B cell (primary cell): ENCODE measurements at regions not wholly inside any gene's neighbourhood (a gene's known extent, or its start where the extent isn't known, plus 50 kb on each side); places are given as distances from the start of the nearest gene placed in this dataset.

Source experiments
- ATAC-seq: fragments of 200-7000 bp; cut with Tn5 transposase; one replicate; pipeline ENCODE4 v1.10.0; 2021; ENCODE audit warnings: low read depth, mild to moderate bottlenecking, moderate number of reproducible peaks, moderate library complexity
- CTCF ChIA-PET: fragments of 350-600 bp; sonication (Branson Sonifier 250); formaldehyde crosslinking; loops from one replicate; lab custom pipeline; 2021; ENCODE audit warnings: antibody characterized with exemption, inconsistent platforms; lab: Charles Lee
- POLR2A ChIA-PET: fragments of 350-600 bp; sonication (Branson Sonifier 250); formaldehyde crosslinking; loops from one replicate; lab custom pipeline; 2021; ENCODE audit warnings: antibody characterized with exemption; lab: Charles Lee
- DNase-seq: peaks from one replicate; pipeline ENCODE4 v3.0.0; 2013
- H2AFZ ChIP-seq: 2 replicates; pipeline ENCODE4 v1.6.1; 2012; ENCODE audit warnings: mild to moderate bottlenecking, low read depth, low read length; ENCODE audit not compliant: insufficient read depth, poor library complexity, severe bottlenecking
- H3K27ac ChIP-seq, 2 donors: 1 replicate in 1 of 2; 2 replicates in 1 of 2; pipeline ENCODE4 v1.5.1; 2012 to 2013; ENCODE audit warnings: low read length in 2 of 2, mild to moderate bottlenecking in 2 of 2, moderate library complexity in 1 of 2
- H3K27me3 ChIP-seq, 4 experiments: fragments of 200-600 bp in 1 of 4; sonication (generic) in 1 of 4; replicated peaks in 1 of 4; 1 replicate in 2 of 4; 2 replicates in 2 of 4; pipeline versions ENCODE4 v1.6.1 to v1.7.0; 2013 to 2016; ENCODE audit warnings: low read length in 3 of 4, mild to moderate bottlenecking in 2 of 4, mixed read lengths in 1 of 4, moderate library complexity in 1 of 4; ENCODE audit not compliant: insufficient read depth in 4 of 4, control insufficient read depth in 3 of 4; ENCODE audit errors: control extremely low read depth in 1 of 4
- H3K36me3 ChIP-seq, 2 experiments: replicated peaks in 1 of 2; 1 replicate in 1 of 2; 2 replicates in 1 of 2; pipeline versions ENCODE4 v1.6.1 to v1.7.1; 2013; ENCODE audit warnings: low read length in 1 of 2; ENCODE audit not compliant: insufficient read depth in 2 of 2, control insufficient read depth in 1 of 2; ENCODE audit errors: control extremely low read depth in 1 of 2, extremely low read depth in 1 of 2
- H3K4me1 ChIP-seq, 2 donors: fragments of 200-600 bp in 1 of 2; sonication (generic) in 1 of 2; 1 replicate in 1 of 2; 2 replicates in 1 of 2; pipeline versions ENCODE4 v1.5.1 to v1.6.1; 2013 to 2017; ENCODE audit warnings: low read length in 2 of 2; ENCODE audit not compliant: control insufficient read depth in 2 of 2, insufficient read depth in 2 of 2
- H3K4me2 ChIP-seq: replicated peaks from 2 replicates; pipeline ENCODE3; 2012; ENCODE audit warnings: mild to moderate bottlenecking, low read depth, low read length; ENCODE audit not compliant: poor library complexity, severe bottlenecking
- H3K4me3 ChIP-seq, 5 experiments: fragments of 200-600 bp in 1 of 5; sonication (generic) in 1 of 5; 1 replicate in 3 of 5; 2 replicates in 2 of 5; pipeline versions ENCODE4 v1.5.1 to v1.7.0; 2011 to 2016; ENCODE audit warnings: low read length in 4 of 5, mild to moderate bottlenecking in 4 of 5, low read depth in 2 of 5, control low read depth in 1 of 5, moderate library complexity in 1 of 5; ENCODE audit not compliant: insufficient read depth in 1 of 5; ENCODE audit errors: control extremely low read depth in 1 of 5, extremely low read depth in 1 of 5
- H3K79me2 ChIP-seq: fragments of 200-600 bp; sonication (generic); one replicate; pipeline ENCODE4 v1.6.0; 2016; ENCODE audit warnings: low read length; ENCODE audit not compliant: control insufficient read depth, insufficient read depth
- H3K9ac ChIP-seq: fragments of 200-600 bp; sonication (generic); 2 replicates; pipeline ENCODE4 v1.6.1; 2017; ENCODE audit warnings: mild to moderate bottlenecking, low read length, moderate library complexity
- H3K9me3 ChIP-seq, 3 donors: one replicate each; pipeline versions ENCODE4 v1.6.1 to v1.7.1; 2013; ENCODE audit warnings: low read length in 2 of 3; ENCODE audit not compliant: control insufficient read depth in 2 of 3, insufficient read depth in 1 of 3; ENCODE audit errors: control extremely low read depth in 1 of 3
- H4K20me1 ChIP-seq: 2 replicates; pipeline ENCODE4 v1.6.0; 2012; ENCODE audit warnings: mild to moderate bottlenecking, low read length; ENCODE audit not compliant: insufficient read depth, control insufficient read depth, poor library complexity, severe bottlenecking
- H3K27ac Mint-ChIP-seq: one replicate; pipeline ENCODE4 v1.8.0; 2021; ENCODE audit warnings: mixed read lengths
- H3K27me3 Mint-ChIP-seq: one replicate; pipeline ENCODE4 v1.8.0; 2021; ENCODE audit warnings: mixed read lengths
- H3K4me1 Mint-ChIP-seq: one replicate; pipeline ENCODE4 v1.8.0; 2021; ENCODE audit warnings: mixed read lengths
- H3K4me3 Mint-ChIP-seq: one replicate; pipeline ENCODE4 v1.8.0; 2021; ENCODE audit warnings: mixed read lengths
- H3K9me3 Mint-ChIP-seq: one replicate; pipeline ENCODE4 v1.8.0; 2022; ENCODE audit warnings: mixed read lengths; ENCODE audit not compliant: insufficient read depth
- CTCF ChIP-seq: fragments of 200-600 bp; IDR thresholded peaks from one replicate; pipeline ENCODE4 v1.8.0; 2022; ENCODE audit warnings: antibody characterized with exemption, mild to moderate bottlenecking
- EZH2 ChIP-seq: IDR thresholded peaks from 2 replicates; pipeline ENCODE4 v1.6.1; 2012; ENCODE audit warnings: borderline replicate concordance, low read depth, mild to moderate bottlenecking, moderate library complexity, low read length; ENCODE audit not compliant: insufficient read depth, poor library complexity, severe bottlenecking
- WGBS: methylation state at CpG from one replicate; pipeline ENCODE4 v1.1.5; 2013; ENCODE audit warnings: missing lambda C conversion rate; ENCODE audit not compliant: insufficient coverage; 5-methylcytosine and 5-hydroxymethylcytosine counted together
- intact Hi-C: fragments of 100-400 bp; cut with micrococcal nuclease; formaldehyde crosslinking; loops from one replicate; pipeline ENCODE4 v1.10.0; 2022

GRCh38 chr7:9082203-9082602 lies 648.8 kb downstream of the NXPH1 start:
- TF ChIP-seq EZH2 (no peak), CTCF (no peak)

GRCh38 chr7:9083837-9084236 lies 650.4 kb downstream of the NXPH1 start:
- WGBS: 90% methylated on average over 3 of the region's 5 CpGs
- H3K9me3 Mint-ChIP-seq: no peaks in the 10 kb centered on the region

More at GRCh38 chr7:9082203-9082602, 648.8 kb downstream of the NXPH1 start:
- no peaks in the 10 kb centered on the region for H3K4me1 Mint-ChIP-seq
- H3K4me3 Mint-ChIP-seq: no peak overlapping the region
- Histone ChIP-seq H3K79me2 (no peaks in the 10 kb centered on the region), H2AFZ (no peak overlapping the region), H3K27me3 (no peaks in the 10 kb centered on the region), H4K20me1 (no peaks in the 10 kb centered on the region), H3K27ac (no peak overlapping the region), H3K9me3 (no peaks in the 10 kb centered on the region), H3K9ac (no peak overlapping the region), H3K4me1 (no peaks in the 10 kb centered on the region), H3K4me2 (no peak overlapping the region), H3K36me3 (no peaks in the 10 kb centered on the region), H3K4me3 (no peak overlapping the region)
- H3K27me3 Mint-ChIP-seq: no peaks in the 10 kb centered on the region
- WGBS: no CpG with 5 or more reads among the region's 2 CpGs
- ATAC-seq (no peak), DNase-seq (no peak)
- ChIA-PET POLR2A (no interaction called here), CTCF (no interaction called here)
- no peak overlapping the region for H3K27ac Mint-ChIP-seq
- intact Hi-C loops: no loop called here
- no peaks in the 10 kb centered on the region for H3K9me3 Mint-ChIP-seq

More at GRCh38 chr7:9083837-9084236, 650.4 kb downstream of the NXPH1 start:
- Mint-ChIP-seq H3K4me3 (no peak overlapping the region), H3K4me1 (no peaks in the 10 kb centered on the region), H3K27me3 (no peaks in the 10 kb centered on the region), H3K27ac (no peak overlapping the region)
- H3K4me2 ChIP-seq: no peak overlapping the region
- no peak for ATAC-seq
- H3K9ac ChIP-seq: no peak overlapping the region
- intact Hi-C loops: no loop called here
- no peaks in the 10 kb centered on the region for H3K27me3 ChIP-seq
- no peak for DNase-seq
- no peaks in the 10 kb centered on the region for H4K20me1 ChIP-seq
- POLR2A ChIA-PET: no interaction called here
- H3K9me3 ChIP-seq: no peaks in the 10 kb centered on the region
- H3K79me2 ChIP-seq: no peaks in the 10 kb centered on the region
- no peak overlapping the region for H3K4me3 ChIP-seq
- no peaks in the 10 kb centered on the region for H3K4me1 ChIP-seq
- no peaks in the 10 kb centered on the region for H3K36me3 ChIP-seq
- H2AFZ ChIP-seq: no peak overlapping the region
- CTCF ChIA-PET: no interaction called here
- no peak overlapping the region for H3K27ac ChIP-seq
- no peak for TF ChIP-seq CTCF
- TF ChIP-seq EZH2: no peak
